ENCODE measurements at regions not wholly inside any gene's neighbourhood (a gene's known extent, or its start where the extent isn't known, plus 50 kb on each side); places are given as distances from the start of the nearest gene placed in this dataset.
A peak's percentile ranks its signal among the peaks of the same experiment; 100 is the strongest.
"Not testable (repeated sequence)": the region's sequence is repeated elsewhere in the genome, so short reads cannot be mapped to it uniquely, and the experiment has no call there.

- H3K9me3 Mint-ChIP-seq; H3K27ac Mint-ChIP-seq; H3K4me3 Mint-ChIP-seq (ENCODE audit: low read depth); intact Hi-C loops (cut with micrococcal nuclease); H3K36me3 Mint-ChIP-seq (ENCODE audit: low read depth); DNase-seq (ENCODE audit: low spot score); H3K4me1 Mint-ChIP-seq (ENCODE audit: low read depth); H3K27me3 Mint-ChIP-seq (ENCODE audit: low read depth): not testable (repeated sequence)
Observed at GRCh38 chr1:223913715-223914114, 68.0 kb upstream of the TP53BP2 start.

DNA sequence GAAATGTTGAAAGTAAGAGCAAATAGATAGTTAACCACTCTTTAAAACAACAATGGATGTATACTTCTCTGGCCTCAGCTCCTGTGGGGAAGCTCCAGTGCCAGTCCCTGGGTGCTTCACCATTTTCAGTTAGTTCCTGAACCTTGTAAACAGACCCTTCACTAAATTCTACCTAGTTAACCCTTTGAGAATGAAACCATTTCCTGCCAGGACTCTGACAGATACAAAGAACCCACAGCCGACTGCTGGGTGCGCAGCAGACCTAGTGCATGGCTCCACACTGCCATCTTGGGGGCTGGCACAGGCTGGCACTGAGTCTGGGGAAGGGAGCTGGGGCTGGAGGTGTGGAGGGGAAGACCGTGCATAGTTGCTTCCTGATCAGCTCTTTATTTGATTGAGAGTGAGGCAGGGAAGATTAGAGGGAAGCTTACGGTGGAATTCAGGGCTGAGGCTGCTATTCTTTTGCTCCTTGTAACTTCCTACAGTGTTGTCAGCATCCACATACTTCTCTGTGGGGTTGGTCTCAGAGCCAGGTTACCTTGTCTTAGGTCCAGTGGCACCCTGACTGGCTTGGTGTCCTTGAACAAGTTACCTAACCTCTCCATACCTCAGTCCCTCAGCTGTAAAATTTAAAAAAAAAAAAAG is 62.3 kb upstream of the TP53BP2 start:
- intact Hi-C loops (cut with micrococcal nuclease); H3K4me3 Mint-ChIP-seq (ENCODE audit: low read depth); H3K9me3 Mint-ChIP-seq; H3K27ac Mint-ChIP-seq; H3K4me1 Mint-ChIP-seq (ENCODE audit: low read depth); H3K36me3 Mint-ChIP-seq (ENCODE audit: low read depth); H3K27me3 Mint-ChIP-seq (ENCODE audit: low read depth): not testable (repeated sequence)
- DNase-seq (ENCODE audit: low spot score), result peak; percentile 22

DNA sequence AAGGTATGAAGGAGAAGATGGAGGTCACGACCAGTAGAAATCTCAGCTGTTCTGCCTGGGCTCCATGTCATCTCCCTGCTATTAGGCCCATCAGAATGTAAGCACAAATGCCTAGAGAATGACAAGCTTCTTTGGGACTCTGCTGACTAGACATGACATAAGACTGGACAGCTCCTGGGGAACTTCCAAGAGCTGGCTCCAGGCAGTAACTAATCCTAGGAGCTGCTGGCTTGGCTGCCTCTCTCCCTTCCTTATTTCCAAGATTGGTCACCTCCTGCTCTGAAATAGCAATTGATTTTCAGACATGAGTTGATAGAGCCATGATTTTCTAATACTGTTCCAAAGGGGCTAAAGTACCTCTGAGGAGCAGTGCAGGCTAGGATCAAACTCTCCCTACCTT is 57.5 kb upstream of the TP53BP2 start:
- H3K36me3 Mint-ChIP-seq (ENCODE audit: low read depth); H3K9me3 Mint-ChIP-seq; H3K27ac Mint-ChIP-seq; DNase-seq (ENCODE audit: low spot score); H3K4me1 Mint-ChIP-seq (ENCODE audit: low read depth); H3K27me3 Mint-ChIP-seq (ENCODE audit: low read depth); intact Hi-C loops (cut with micrococcal nuclease); H3K4me3 Mint-ChIP-seq (ENCODE audit: low read depth): not testable (repeated sequence)

GRCh38 chr1:223899775-223900174 is 54.0 kb upstream of the TP53BP2 start:
- H3K4me3 Mint-ChIP-seq (ENCODE audit: low read depth); H3K4me1 Mint-ChIP-seq (ENCODE audit: low read depth); H3K27me3 Mint-ChIP-seq (ENCODE audit: low read depth); intact Hi-C loops (cut with micrococcal nuclease); DNase-seq (ENCODE audit: low spot score); H3K9me3 Mint-ChIP-seq; H3K36me3 Mint-ChIP-seq (ENCODE audit: low read depth); H3K27ac Mint-ChIP-seq: not testable (repeated sequence)

DNA sequence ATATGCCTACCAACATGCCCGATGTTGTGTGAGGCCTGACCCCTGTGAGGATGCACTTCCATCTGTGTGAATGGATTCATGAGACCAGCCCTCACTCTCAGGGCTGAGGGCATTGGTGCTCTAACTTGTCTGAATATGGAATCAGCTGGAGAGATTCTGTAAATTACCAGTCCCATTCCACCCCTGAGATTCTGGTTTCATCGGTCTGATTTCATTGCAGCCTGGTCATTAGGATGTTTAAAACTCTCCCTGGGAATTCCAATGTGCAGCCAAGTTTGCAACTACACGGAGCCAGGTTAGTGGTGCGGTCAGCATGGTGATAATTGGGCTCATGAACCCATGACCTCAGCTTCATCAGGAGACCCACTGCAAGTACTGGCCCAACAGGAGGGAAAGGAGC is 51.4 kb upstream of the TP53BP2 start:
- H3K4me3 Mint-ChIP-seq (ENCODE audit: low read depth); intact Hi-C loops (cut with micrococcal nuclease); H3K4me1 Mint-ChIP-seq (ENCODE audit: low read depth); H3K27me3 Mint-ChIP-seq (ENCODE audit: low read depth); DNase-seq (ENCODE audit: low spot score); H3K9me3 Mint-ChIP-seq; H3K27ac Mint-ChIP-seq; H3K36me3 Mint-ChIP-seq (ENCODE audit: low read depth): not testable (repeated sequence)

DNA sequence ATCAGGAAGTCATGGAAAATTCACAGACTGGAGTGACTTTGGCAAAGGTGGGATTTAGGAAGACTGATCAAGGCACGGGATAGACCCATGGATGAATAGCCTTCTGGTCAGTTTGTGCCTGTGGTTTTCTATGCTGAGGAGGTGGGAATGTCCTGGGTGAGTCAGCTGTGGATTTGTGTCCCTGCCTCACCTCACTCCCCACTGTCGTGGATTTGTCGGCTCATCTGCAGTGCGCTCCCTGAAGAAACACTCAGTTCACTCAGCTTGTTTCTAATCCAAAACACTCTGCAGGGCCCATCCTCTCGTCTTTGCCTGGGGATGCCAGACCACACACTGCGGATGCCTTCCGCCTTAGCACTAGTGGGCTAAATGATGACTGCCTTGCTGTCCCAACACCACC is 50.2 kb upstream of the TP53BP2 start:
- H3K4me1 Mint-ChIP-seq (ENCODE audit: low read depth); DNase-seq (ENCODE audit: low spot score); H3K27me3 Mint-ChIP-seq (ENCODE audit: low read depth); H3K9me3 Mint-ChIP-seq; H3K27ac Mint-ChIP-seq; H3K36me3 Mint-ChIP-seq (ENCODE audit: low read depth); intact Hi-C loops (cut with micrococcal nuclease); H3K4me3 Mint-ChIP-seq (ENCODE audit: low read depth): not testable (repeated sequence)

All from activated T-helper 2 cell treated with anti-CD3 and anti-CD28 coated beads, Interferon-gamma antibody, Interleukin-2, Interleukin-4, amounts not matched to agents 10 μg/mL and 5 μg/mL and 100 μg/mL, durations not matched to agents 14 hours and 24 hours and 36 hours (primary cell).